Inflammatory macrophage (primary cell): ENCODE measurements at regions not wholly inside any gene's neighbourhood (a gene's known extent, or its start where the extent isn't known, plus 50 kb on each side); places are given as distances from the start of the nearest gene placed in this dataset.

Experiments used
- DNase-seq, 2 donors: peaks; one replicate each; pipeline ENCODE4 v3.0.0-alpha.2; 2020 to 2022

DNA sequence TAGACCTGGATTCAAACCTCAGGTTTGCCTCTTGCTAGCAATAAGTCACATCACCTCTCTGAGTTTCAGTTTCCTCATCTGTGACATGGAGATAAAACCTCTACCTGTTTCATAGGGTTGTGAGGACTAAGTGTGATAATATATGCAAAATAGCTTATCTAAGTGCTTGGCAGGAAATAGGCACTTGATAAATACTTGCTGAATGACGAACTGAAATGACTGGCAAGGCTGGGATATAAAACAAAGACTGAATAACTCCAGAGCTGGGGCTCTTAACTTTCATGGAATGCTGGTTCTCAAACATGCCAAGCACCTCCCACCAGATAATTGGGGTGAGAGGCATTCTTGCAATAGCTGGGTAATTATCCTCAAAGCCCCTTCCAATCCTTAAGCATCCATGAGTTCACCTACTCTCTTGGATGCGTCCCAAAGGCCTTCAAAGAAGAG, 87.6 kb downstream of the ADRB2 start:
- no peak for DNase-seq

DNA sequence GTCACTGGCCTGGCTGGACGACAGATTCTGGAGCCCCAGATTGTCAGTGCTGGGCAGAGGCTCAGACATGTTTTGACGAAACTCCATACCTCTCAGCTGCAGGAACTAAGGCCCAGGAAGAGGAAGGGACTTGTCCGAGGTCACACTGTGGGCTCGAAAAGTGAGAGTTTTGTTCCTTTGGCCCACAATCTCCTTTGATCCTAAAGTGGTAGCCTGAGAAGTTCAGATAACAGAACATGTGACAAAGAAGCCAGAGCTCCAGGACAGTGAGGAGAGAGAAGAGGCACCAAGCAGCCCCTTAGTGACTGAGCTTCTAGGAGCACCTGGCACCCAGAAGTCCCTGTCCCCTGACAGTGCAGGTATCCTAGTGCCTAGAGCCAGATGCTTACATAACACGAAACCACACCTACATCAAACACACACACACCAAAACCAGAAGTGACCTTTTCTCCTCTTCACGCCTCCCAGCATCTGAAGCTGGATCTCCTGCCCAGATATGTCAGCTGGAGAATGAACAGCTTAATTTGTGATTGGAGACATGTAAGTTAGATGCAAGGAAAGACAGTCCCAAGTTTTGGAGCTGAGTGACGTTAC, 88.9 kb downstream of the ADRB2 start:
- DNase-seq, result peak; percentile 12 to 18

DNA sequence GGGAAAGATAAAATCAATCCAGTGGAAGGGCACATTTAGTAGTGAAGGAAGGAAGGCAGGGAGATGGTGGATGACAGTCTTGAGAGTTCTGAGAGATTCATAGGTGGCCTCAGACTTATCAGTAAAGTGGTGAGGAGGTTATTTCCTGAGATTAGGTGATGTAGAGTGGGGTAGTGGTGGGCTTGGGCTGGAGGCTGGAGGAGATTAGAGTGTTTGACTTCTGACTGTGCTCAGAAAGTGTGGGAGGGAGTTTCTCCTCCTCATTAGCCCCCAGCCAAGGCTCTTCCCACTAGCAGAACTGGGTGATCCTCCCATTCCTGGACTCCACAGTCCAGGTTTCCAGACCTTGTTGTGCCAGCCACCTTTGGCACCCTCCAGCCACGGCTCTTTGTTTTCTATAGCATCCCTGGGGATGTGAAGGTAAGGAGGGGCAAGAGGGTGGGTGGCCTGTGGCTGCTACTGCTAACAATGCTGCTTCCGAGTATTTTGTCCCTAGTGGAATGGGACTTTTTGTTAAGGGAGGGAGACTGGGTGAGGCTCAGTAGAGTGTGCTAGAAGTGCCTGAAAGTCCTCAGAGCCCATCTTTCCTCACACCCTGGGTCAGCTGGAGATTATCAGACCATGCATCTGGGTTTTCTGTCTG, 94.4 kb downstream of the ADRB2 start:
- DNase-seq, result no peak

DNA sequence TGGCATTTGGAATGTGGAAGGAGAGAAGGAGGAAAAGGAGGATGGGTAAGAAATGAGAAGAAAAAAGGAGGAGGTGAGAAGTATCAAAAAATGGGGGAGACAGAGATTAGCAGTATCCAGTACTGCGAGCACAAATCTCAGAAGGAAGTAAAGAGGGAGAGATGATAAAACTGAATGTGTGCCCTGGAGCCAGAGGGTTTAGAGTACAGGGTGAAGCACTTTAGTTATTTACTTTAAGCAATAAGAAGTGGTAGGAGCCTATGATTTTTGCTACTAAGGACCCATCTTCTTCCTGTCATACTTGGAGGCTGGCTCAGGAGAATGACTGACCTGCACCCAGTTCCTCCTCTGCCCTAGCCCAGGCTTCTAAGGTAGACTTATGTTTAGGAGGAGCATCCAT, 94.9 kb downstream of the ADRB2 start:
- DNase-seq, result no peak

- no peak for DNase-seq
Observed at GRCh38 chr5:148922606-148923005, 96.2 kb downstream of the ADRB2 start.

DNA sequence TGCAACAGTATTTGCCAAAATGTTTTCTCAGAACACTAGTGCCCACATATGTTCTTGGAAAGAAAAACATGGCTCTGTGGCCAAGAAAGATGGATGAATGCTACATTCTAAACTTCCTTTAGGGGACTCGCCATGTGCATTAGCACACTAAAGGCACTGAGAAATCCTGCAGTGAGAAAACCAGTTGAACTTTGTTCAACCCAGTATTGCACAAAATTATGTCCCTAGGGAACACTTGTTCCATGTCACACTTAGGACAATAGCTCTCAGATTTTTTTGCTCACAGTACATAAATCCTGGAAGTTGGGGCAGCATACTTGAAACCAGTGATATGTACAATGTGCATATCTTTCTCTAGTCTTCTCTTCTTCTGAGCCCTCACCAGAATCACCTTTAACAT, 96.6 kb downstream of the ADRB2 start:
- DNase-seq, result no peak

- DNase-seq, result no peak
Observed at GRCh38 chr5:148924817-148925216, 98.4 kb downstream of the ADRB2 start.

DNA sequence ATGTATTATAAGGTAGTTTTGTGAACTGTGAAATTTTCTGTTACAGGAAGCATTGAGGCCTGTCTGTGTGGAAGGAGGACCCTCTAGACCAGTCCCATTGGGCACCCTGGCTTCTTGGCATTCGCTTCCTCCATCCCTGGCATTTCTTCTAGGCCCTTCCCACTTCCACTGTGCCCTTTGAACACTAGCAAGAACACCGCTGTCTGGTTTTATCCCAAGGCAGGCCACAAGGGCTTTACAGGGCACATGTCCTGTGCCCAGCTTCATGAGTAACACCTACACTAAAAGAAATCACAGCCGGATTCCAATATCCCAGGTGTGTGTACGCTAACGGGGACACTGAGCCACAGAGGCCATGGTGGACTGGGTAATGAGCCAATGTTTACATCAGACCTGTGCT, 99.8 kb downstream of the ADRB2 start:
- DNase-seq, result no peak

- DNase-seq, result no peak
Observed at GRCh38 chr5:148927307-148927946, 101.0 kb downstream of the ADRB2 start.

DNA sequence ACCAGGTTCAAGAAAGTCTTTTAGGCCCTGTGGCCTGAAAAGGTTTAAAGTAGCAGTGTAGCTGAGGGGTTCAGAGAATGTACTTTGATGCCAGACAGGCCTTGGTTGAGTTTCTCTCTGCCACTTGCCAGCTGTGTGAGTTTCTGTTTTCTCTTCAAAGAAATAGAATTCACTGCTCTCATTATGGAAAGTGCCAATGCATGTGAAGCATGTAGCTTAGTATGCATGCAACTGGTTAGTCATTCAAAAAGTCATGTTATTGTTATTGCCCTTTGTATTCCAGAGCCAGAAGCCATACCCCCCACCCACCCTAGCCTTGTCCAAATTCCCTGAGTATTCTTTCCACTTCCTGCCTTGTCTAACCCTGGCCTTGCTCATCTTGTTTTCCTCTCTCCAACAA, 101.7 kb downstream of the ADRB2 start:
- DNase-seq, result no peak

- no peak for DNase-seq
Observed at GRCh38 chr5:148931453-148932057, 105.1 kb downstream of the ADRB2 start.

- DNase-seq, result no peak
Observed at GRCh38 chr5:148932355-148932935, 106.0 kb downstream of the ADRB2 start.

DNA sequence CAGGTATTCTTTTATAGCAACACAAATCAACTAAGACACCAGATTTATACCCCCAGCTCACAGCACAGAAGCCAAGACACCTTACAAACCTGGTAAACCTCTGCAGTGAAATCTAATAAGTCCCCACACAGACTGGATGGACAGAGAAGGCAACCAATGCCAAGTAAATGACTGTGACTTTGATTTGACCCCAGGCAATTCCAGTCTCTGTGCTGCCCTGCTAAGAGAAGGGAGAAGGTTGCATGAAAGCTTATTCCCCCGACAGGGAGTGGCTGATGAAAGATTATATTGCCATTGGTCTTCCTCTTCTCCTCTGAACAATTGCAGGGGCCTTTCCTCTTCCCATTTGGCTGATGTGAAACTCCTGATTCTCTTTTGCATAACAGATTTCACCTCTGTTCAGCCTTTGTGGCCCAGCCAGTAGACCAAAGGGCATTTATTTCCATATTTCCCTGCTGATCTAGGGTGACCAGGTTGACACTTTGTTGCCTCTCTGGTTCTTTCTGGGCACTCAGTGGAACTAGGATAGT, 107.6 kb downstream of the ADRB2 start:
- peak; percentile 47 to 51 for DNase-seq

- DNase-seq, result no peak
Observed at GRCh38 chr5:148934895-148935400, 108.5 kb downstream of the ADRB2 start.

GRCh38 chr5:148937239-148937638, 110.8 kb downstream of the ADRB2 start:
- DNase-seq, result no peak

DNA sequence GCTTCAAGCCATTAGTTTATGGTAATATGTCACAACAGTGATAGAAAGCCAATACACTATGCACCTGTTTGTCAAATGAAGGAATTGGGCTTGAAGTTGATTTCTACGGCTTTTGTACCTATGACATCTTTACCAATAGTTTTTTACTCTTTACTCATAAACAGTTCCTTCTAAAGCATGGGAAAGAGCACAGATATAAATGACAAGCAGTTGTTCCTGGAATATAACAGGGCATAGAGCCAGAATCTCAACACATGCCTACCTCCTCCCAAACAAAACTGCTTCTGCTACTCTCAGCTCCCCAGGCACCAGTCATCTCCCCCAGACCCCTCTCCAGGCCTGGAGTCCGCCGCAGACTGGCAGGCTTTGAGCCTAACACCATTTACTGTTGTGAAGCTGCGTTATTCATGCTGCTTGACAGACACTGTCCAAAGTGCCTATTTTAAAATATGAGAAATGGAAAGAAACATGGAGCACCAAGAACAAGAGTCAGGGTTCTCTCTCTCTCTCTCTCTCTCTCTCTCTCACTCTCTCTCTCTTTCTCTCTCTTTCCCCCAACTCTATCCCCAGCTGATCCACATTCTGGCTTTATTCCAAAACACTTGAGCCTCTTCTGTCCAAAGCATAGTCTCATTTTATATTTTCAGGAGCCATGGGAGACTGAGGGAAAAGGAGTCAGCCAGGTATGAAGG, 111.6 kb downstream of the ADRB2 start:
- DNase-seq, result no peak

DNA sequence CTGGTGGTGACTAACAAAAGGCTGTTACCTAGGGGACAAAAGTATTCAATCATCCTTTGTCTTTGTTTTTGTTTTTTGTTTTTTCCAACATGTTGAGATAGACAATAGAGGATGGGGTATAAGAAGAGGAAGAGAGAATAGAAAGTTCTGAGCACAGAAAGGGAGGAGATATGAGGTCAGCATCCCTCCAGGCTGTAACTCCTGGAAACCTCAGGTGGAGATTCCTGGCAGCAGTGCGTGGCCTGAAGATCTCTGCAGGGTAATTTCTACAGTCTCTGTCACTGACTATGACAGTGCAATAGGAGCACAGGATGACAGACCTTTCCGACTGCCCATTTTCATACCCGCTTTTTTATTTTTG, 112.1 kb downstream of the ADRB2 start:
- no peak for DNase-seq

DNA sequence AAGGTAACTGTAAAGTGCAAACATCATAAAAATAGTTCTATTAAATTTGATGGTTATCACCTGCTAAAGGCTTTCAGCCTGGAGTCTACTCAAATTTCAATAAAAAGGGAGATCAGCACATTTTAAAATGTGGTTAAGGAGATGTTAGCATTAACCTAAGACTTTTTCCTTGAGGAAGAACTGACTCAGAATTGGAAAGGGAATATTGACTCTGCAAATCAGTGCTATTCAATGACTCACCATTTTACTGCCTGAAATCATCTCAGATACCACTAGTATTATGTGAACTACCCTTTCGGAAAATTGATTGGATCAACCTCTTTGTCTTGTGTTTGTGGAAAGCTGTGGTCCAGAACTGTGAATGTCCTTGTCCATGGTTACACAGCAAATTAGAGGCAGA, 113.3 kb downstream of the ADRB2 start:
- DNase-seq, result no peak

DNA sequence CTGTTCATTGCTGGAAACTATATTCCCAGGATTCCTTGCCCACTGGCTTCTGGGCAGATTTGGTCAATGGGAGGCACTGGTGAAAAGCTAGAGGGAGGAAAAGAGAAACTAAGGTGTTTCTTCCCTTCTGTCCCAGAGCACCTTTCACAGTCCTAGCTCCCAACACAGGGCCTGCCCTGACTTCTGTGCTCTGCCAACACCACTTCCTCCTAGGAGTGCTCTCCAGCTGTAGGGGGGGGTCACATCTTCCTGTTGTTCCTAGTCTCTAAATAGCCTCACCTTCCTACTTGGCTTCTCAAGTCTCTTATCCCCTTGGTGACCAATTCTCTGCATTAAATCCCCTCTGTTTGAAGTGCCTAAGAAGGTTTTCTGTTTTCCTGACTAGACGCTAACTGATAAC, 115.4 kb downstream of the ADRB2 start:
- no peak for DNase-seq

DNA sequence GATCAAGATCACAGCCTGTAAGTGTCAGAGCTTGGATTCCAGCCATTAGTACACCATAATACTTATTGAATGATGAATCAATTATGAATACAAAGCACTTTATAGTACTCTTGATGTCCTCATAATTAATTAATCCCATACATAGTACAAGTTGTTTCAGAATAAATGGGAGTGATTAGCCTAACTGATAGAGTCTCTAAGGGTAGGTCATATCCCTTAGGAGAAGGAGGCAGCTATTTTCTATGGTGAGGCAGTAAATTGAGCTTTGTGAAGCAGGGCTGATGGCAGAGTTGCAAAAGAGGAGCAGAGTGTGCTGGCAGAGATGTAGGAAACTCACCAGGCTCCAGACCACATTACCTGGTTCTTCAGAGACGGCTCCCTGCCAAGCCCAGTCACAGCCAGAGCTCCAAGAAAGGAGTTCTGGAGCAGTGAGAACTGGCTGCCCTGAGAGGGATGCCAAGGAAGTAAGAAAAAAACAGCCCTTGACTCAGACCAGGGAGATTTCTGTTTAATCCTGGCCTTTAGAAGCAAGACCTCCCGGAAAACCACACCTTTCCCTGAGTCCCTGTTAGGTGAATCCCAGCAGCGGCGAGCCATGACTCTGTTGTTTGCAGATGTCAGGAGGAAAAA, 112.9 kb downstream of the SH3TC2 start:
- DNase-seq, result no peak

DNA sequence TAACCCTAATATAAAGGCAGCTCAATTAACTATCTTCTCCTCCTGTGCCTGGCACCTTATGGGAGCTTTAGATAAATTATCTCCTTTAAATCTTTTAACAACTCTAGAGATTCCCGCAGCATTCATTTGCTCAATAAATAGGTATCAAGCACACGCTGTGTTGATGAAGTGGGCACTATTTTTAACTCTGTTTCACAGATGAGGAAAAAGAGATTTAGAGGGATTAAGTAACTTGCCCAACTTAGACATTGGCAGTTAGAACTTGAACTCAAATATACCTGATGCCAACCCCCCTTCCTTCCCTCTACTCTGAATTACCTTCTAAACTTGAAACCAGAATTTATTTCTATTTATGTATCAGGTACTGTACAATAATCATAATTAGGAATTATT, 112.4 kb downstream of the SH3TC2 start:
- DNase-seq, result no peak

- no peak for DNase-seq
Observed at GRCh38 chr5:148950892-148951291, 112.0 kb downstream of the SH3TC2 start.
